HepG2 (cell line): ENCODE measurements at regions not wholly inside any gene's neighbourhood (a gene's known extent, or its start where the extent isn't known, plus 50 kb on each side); places are given as distances from the start of the nearest gene placed in this dataset.

ENCODE experiments used
- ATAC-seq: fragments of 200-7000 bp; cut with Tn5 transposase; 3 replicates; pipeline ENCODE4 v1.9.1; 2020; ENCODE audit warnings: mild to moderate bottlenecking, moderate library complexity
- BruUV-seq: library from RNA; stranded (reverse); fragments of 400-500 nt; replicated peaks from 2 replicates; lab custom pipeline; 2021; lab: Mats Ljungman, UMichigan
- CTCF ChIA-PET: fragments of 300-600 bp; formaldehyde crosslinking; extraction: SDS; loops from one replicate; lab custom pipeline; 2021; ENCODE audit warnings: low total read pairs, inconsistent platforms, low intra/inter-chr PET ratio; lab: Yijun Ruan, JAX
- POLR2A ChIA-PET: fragments of 350-600 bp; sonication (Branson Sonifier 250); formaldehyde crosslinking; loops from one replicate; lab custom pipeline; 2020; ENCODE audit warnings: antibody characterized with exemption, inconsistent platforms; lab: Yijun Ruan, JAX
- DNase-seq: peaks from one replicate; pipeline ENCODE4 v3.0.0-alpha.2; 2015; ENCODE audit warnings: low spot score
- FAIRE-seq: peaks from 3 replicates; lab custom pipeline; 2011; peaks lifted over from hg19 to GRCh38; lab: Jason Lieb, UNC
- H2AFZ ChIP-seq: one replicate; pipeline ENCODE4 v1.6.1; 2011; ENCODE audit warnings: low read length, inconsistent platforms
- H3K27ac ChIP-seq: fragments of 300-600 bp; 3 replicates; pipeline ENCODE4 v1.8.0; 2011; ENCODE audit warnings: mixed run types, mild to moderate bottlenecking, mixed read lengths, low read length, inconsistent platforms; ENCODE audit not compliant: insufficient read depth; ENCODE audit errors: extremely low read length
- H3K27me3 ChIP-seq, 2 experiments: fragments of 200-600 bp in 1 of 2; 2 replicates in 1 of 2; 3 replicates in 1 of 2; pipeline versions ENCODE4 v1.6.0 to v1.8.0; 2011; ENCODE audit warnings: low read length in 2 of 2, mild to moderate bottlenecking in 2 of 2, moderate library complexity in 2 of 2, inconsistent platforms in 1 of 2; ENCODE audit not compliant: insufficient read depth in 2 of 2, control insufficient read depth in 1 of 2
- H3K36me3 ChIP-seq, 2 experiments: fragments of 200-600 bp in 1 of 2; replicated peaks in 1 of 2; 2 replicates in 1 of 2; 3 replicates in 1 of 2; pipeline versions ENCODE4 v1.5.1 to v1.8.0; 2011; ENCODE audit warnings: low read length in 2 of 2, inconsistent platforms in 1 of 2; ENCODE audit not compliant: insufficient read depth in 2 of 2, control insufficient read depth in 1 of 2
- H3K4me1 ChIP-seq: 2 replicates; pipeline ENCODE4 v1.5.1; 2012; ENCODE audit warnings: low read length, inconsistent platforms; ENCODE audit not compliant: insufficient read depth
- H3K4me2 ChIP-seq: 2 replicates; pipeline ENCODE4 v1.6.0; 2011; ENCODE audit warnings: low read depth, low read length, inconsistent platforms
- H3K4me3 ChIP-seq, 3 experiments: fragments of 200-600 bp in 1 of 3; sonication (generic), shearing (Covaris generic) in 1 of 3; replicated peaks in 1 of 3; 2 replicates each; pipeline ENCODE4 v1.5.1; 2011 to 2016; ENCODE audit warnings: low read length in 3 of 3, inconsistent platforms in 2 of 3, low read depth in 2 of 3, mild to moderate bottlenecking in 2 of 3, control low read depth in 1 of 3, mixed read lengths in 1 of 3; ENCODE audit not compliant: insufficient read depth in 1 of 3
- H3K79me2 ChIP-seq: one replicate; pipeline ENCODE4 v1.6.1; 2011; ENCODE audit warnings: low read length, inconsistent platforms; ENCODE audit not compliant: insufficient read depth
- H3K9ac ChIP-seq: 2 replicates; pipeline ENCODE4 v1.6.0; 2011; ENCODE audit warnings: mild to moderate bottlenecking, low read depth, low read length, inconsistent platforms; ENCODE audit not compliant: insufficient read depth
- H3K9me3 ChIP-seq: 2 replicates; pipeline ENCODE4 v1.5.1; 2012; ENCODE audit warnings: mild to moderate bottlenecking, low read length
- H4K20me1 ChIP-seq: 2 replicates; pipeline ENCODE4 v1.6.0; 2011; ENCODE audit warnings: inconsistent platforms, mild to moderate bottlenecking, low read length, moderate library complexity; ENCODE audit not compliant: insufficient read depth
- FIP1L1 ChIP-seq: fragments of 200-400 bp; formaldehyde crosslinking; IDR thresholded peaks from 2 replicates; pipeline ENCODE4 v1.6.1; 2018; ENCODE audit warnings: low read depth, mild to moderate bottlenecking, low read length, moderate library complexity, borderline replicate concordance; ENCODE audit not compliant: insufficient read depth
- MTA3 ChIP-seq: sonication (generic); formaldehyde crosslinking; IDR thresholded peaks from 2 replicates; pipeline ENCODE4 v1.4.0; 2020; ENCODE audit warnings: missing genetic modification reagents
- NR2F2 ChIP-seq: IDR thresholded peaks from 2 replicates; pipeline ENCODE4 v1.6.1; 2012; ENCODE audit warnings: low read depth, inconsistent platforms, borderline replicate concordance
- POLR2A ChIP-seq, 2 experiments: IDR thresholded peaks; 2 replicates each; pipeline ENCODE4 v1.6.1; 2011; ENCODE audit warnings: low read depth in 2 of 2, low read length in 2 of 2, mild to moderate bottlenecking in 1 of 2, moderate library complexity in 1 of 2; ENCODE audit not compliant: insufficient read depth in 1 of 2
- POLR2AphosphoS2 ChIP-seq: IDR thresholded peaks from 2 replicates; pipeline ENCODE4 v1.6.1; 2011; ENCODE audit warnings: low read depth, low read length, improper control_type of control experiment
- RFX1 ChIP-seq: fragments of 450-650 bp; IDR thresholded peaks from 2 replicates; pipeline ENCODE4 v1.6.1; 2017
- SRSF9 ChIP-seq: fragments of 200-400 bp; formaldehyde crosslinking; IDR thresholded peaks from 2 replicates; pipeline ENCODE4 v1.6.1; 2018; ENCODE audit warnings: borderline replicate concordance, mild to moderate bottlenecking, low read depth, low read length; ENCODE audit not compliant: insufficient read depth, poor library complexity, severe bottlenecking
- TFE3 ChIP-seq: IDR thresholded peaks from 2 replicates; pipeline ENCODE4 v1.6.1; 2016
- ZBTB14 ChIP-seq: sonication (generic); formaldehyde crosslinking; IDR thresholded peaks from 2 replicates; pipeline ENCODE4 v1.4.0; 2020; ENCODE audit warnings: missing genetic modification reagents
- ZFX ChIP-seq: sonication (generic); formaldehyde crosslinking; IDR thresholded peaks from 2 replicates; pipeline ENCODE4 v1.4.0; 2020; ENCODE audit warnings: mild to moderate bottlenecking, low read depth, missing genetic modification reagents, moderate library complexity
- ZNF224 ChIP-seq: sonication (generic); formaldehyde crosslinking; IDR thresholded peaks from 2 replicates; pipeline ENCODE4 v1.5.0; 2020; ENCODE audit warnings: mild to moderate bottlenecking, missing genetic modification reagents
- ZNF292 ChIP-seq: sonication (generic); formaldehyde crosslinking; IDR thresholded peaks from 2 replicates; pipeline ENCODE4 v1.8.1; 2022; ENCODE audit warnings: mild to moderate bottlenecking, low read depth, missing genetic modification reagents, borderline replicate concordance
- ZNF510 ChIP-seq: sonication (generic); formaldehyde crosslinking; IDR thresholded peaks from 2 replicates; pipeline ENCODE4 v1.4.0; 2020; ENCODE audit warnings: low read depth, mild to moderate bottlenecking, missing genetic modification reagents
- ZNF512 ChIP-seq: sonication (generic); formaldehyde crosslinking; IDR thresholded peaks from 2 replicates; pipeline ENCODE4 v1.4.0; 2020; ENCODE audit warnings: mild to moderate bottlenecking, missing genetic modification reagents
- ZNF562 ChIP-seq: sonication (generic); formaldehyde crosslinking; IDR thresholded peaks from 2 replicates; pipeline ENCODE4 v1.8.0; 2022; ENCODE audit warnings: missing genetic modification reagents, borderline replicate concordance
- ZNF629 ChIP-seq: sonication (generic); formaldehyde crosslinking; conservative IDR thresholded peaks from 2 replicates; pipeline ENCODE4 v1.5.0; 2020; ENCODE audit warnings: missing genetic modification reagents
- ZNF792 ChIP-seq: IDR thresholded peaks from 2 replicates; pipeline ENCODE4 v1.6.1; 2016
- ZNF839 ChIP-seq: sonication (generic); formaldehyde crosslinking; IDR thresholded peaks from 2 replicates; pipeline ENCODE4 v1.4.0; 2020; ENCODE audit warnings: missing genetic modification reagents, mild to moderate bottlenecking, borderline replicate concordance
- WGBS: methylation state at CpG from one replicate; pipeline ENCODE4 v1.1.6; 2017; ENCODE audit warnings: low lambda C conversion rate; 5-methylcytosine and 5-hydroxymethylcytosine counted together
- in situ Hi-C: cut with HindIII; loops from 2 replicates; pipeline ENCODE4 v1.10.0; 2017; ENCODE audit warnings: low pct_unique_long_range_greater_than_20kb; ENCODE audit not compliant: extremely low pct_ligation_motif_present
- intact Hi-C: fragments of 100-400 bp; cut with micrococcal nuclease; formaldehyde crosslinking; loops from one replicate; pipeline ENCODE4 v1.10.0; 2022; ENCODE audit not compliant: unreplicated experiment

DNA sequence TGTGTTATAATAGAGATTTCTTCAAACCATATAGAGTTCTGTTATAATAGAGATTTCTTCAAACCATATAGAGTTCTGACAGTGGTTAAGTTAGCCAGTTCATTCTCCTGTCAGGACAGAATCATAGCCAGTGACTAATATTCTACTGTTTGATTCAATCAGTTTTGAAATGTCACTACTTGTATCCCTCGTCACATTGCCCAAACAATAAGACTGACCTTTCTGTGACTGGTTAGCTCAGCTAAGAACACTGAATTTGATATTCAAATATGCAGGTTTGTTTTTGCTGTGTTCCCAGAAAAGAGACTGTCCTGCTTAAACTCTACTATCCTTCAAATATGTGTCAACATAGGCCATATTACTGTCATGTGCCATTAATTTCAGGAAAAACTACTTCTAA is 74.4 kb downstream of the ALG10B start:
- intact Hi-C loops, result no loop called here
- Histone ChIP-seq H3K79me2 (no peaks in the 10 kb centered on the region), H2AFZ (no peak overlapping the region), H3K9me3 (no peaks in the 10 kb centered on the region), H4K20me1 (no peaks in the 10 kb centered on the region), H3K27ac (no peak overlapping the region), H3K27me3 (no peaks in the 10 kb centered on the region), H3K4me3 (no peak overlapping the region)
- ChIA-PET POLR2A (no interaction called here), CTCF (no interaction called here)
- no TSS peak for BruUV-seq
- no peak for FAIRE-seq
- TF ChIP-seq POLR2AphosphoS2 (no peak), MTA3 (CRISPR knock-in tag) (no peak), ZBTB14 (no peak), ZNF629 (CRISPR knock-in tag) (no peak), TFE3 (CRISPR knock-in tag) (no peak), ZNF839 (CRISPR knock-in tag) (no peak), RFX1 (no peak), ZNF512 (CRISPR knock-in tag) (no peak), ZNF792 (no peak), POLR2A (IDR thresholded peaks at IDR 0.05; ENCODE audit: insufficient read depth in 1 of 2, low read depth in 2 of 2, low read length in 2 of 2) (no peak), ZNF510 (CRISPR knock-in tag) (no peak), ZNF224 (CRISPR knock-in tag) (no peak), NR2F2 (no peak), SRSF9 (no peak), ZNF292 (CRISPR knock-in tag) (no peak), FIP1L1 (no peak), ZFX (CRISPR knock-in tag) (no peak), ZNF562 (CRISPR knock-in tag) (no peak)
- TF ChIP-seq, all 625 proteins: peak for 0
- no peak for ATAC-seq
- Histone ChIP-seq H3K4me1 (no peaks in the 10 kb centered on the region), H3K36me3 (no peaks in the 10 kb centered on the region), H3K4me2 (no peak overlapping the region), H3K9ac (no peak overlapping the region)
- in situ Hi-C loops, result no loop called here
- DNase-seq, result no peak
- 0% methylated on average over 1 of the region's 1 CpG for WGBS
